Panc1 (cell line): ENCODE measurements at regions not wholly inside any gene's neighbourhood (a gene's known extent, or its start where the extent isn't known, plus 50 kb on each side); places are given as distances from the start of the nearest gene placed in this dataset.

ENCODE experiments used
- CTCF ChIP-seq: fragments of 450-650 bp; IDR thresholded peaks from 2 replicates; pipeline ENCODE4 v1.5.1; 2017; ENCODE audit warnings: mild to moderate bottlenecking
- POLR2AphosphoS5 ChIP-seq: IDR thresholded peaks from 2 replicates; pipeline ENCODE4 v1.6.1; 2012; ENCODE audit warnings: mild to moderate bottlenecking, low read depth, low read length, moderate library complexity
- REST ChIP-seq, 2 experiments: IDR thresholded peaks; 2 replicates each; pipeline ENCODE4 v1.6.1; 2011 to 2012; ENCODE audit warnings: low read depth in 2 of 2, control low read depth in 1 of 2, low read length in 1 of 2, mild to moderate bottlenecking in 1 of 2, moderate library complexity in 1 of 2; ENCODE audit not compliant: insufficient read depth in 1 of 2
- SIN3A ChIP-seq: IDR thresholded peaks from 2 replicates; pipeline ENCODE4 v1.6.1; 2012; ENCODE audit warnings: low read depth, mild to moderate bottlenecking, low read length, moderate library complexity, borderline replicate concordance; ENCODE audit not compliant: insufficient read depth

GRCh38 chr14:28982228-28982627 is 215.6 kb downstream of the FOXG1 start:
- TF ChIP-seq POLR2AphosphoS5 (no peak), REST (IDR thresholded peaks at IDR 0.05; ENCODE audit: insufficient read depth in 1 of 2, low read depth in 2 of 2, low read length in 1 of 2) (no peak), CTCF (no peak), SIN3A (no peak)
